ENCODE measurements at regions not wholly inside any gene's neighbourhood (a gene's known extent, or its start where the extent isn't known, plus 50 kb on each side); places are given as distances from the start of the nearest gene placed in this dataset.

GRCh38 chr6:125524356-125524755 is 222.6 kb upstream of the HDDC2 start:
- Histone ChIP-seq H2AK5ac (ENCODE audit: low read depth, low read length) (no peak overlapping the region), H2BK20ac (ENCODE audit: low read depth, low read length) (no peak overlapping the region), H3K27ac (ENCODE audit: insufficient read depth, low read length) (no peak overlapping the region), H4K20me1 (ENCODE audit: insufficient read depth, low read length) (no peaks in the 10 kb centered on the region), H3K4me3 (ENCODE audit: insufficient read depth, low read depth, low read length) (no peak overlapping the region), H2BK5ac (ENCODE audit: low read depth, low read length, poor library complexity, severe bottlenecking) (no peak overlapping the region), H3K79me1 (ENCODE audit: low read depth in 1 of 2, low read length in 2 of 2) (no peaks in the 10 kb centered on the region), H3K9ac (ENCODE audit: low read depth, low read length) (no peak overlapping the region), H3K4ac (ENCODE audit: low read depth, low read length) (no peak overlapping the region), H2AK9ac (replicated peaks; ENCODE audit: low read depth, low read length, poor library complexity) (no peak overlapping the region), H3K23ac (ENCODE audit: low read depth, low read length) (no peak overlapping the region), H4K8ac (ENCODE audit: low read depth in 2 of 2, low read length in 2 of 2) (no peak overlapping the region), H3K27me3 (ENCODE audit: control insufficient read depth, insufficient read depth, low read length) (peaks cover 1% of the 10 kb centered on the region; the same call in 1 of the 2 replicates), H2BK15ac (ENCODE audit: low read depth, low read length) (no peak overlapping the region), H3K14ac (replicated peaks; ENCODE audit: low read depth, low read length) (no peak overlapping the region), H2BK120ac (ENCODE audit: low read depth, low read length) (no peak overlapping the region), H3K36me3 (ENCODE audit: control insufficient read depth, insufficient read depth, low read length) (no peaks in the 10 kb centered on the region), H3K18ac (ENCODE audit: low read depth, low read length) (no peak overlapping the region), H3K4me1 (ENCODE audit: control insufficient read depth, insufficient read depth, low read length) (no peaks in the 10 kb centered on the region), H4K5ac (ENCODE audit: low read depth, low read length) (no peak overlapping the region), H3K9me3 (ENCODE audit: control insufficient read depth, insufficient read depth, low read length) (no peaks in the 10 kb centered on the region), H3K4me2 (ENCODE audit: low read depth, low read length) (no peak overlapping the region), H4K91ac (ENCODE audit: insufficient read depth, low read depth, low read length) (no peak overlapping the region), H3K9me1 (ENCODE audit: insufficient read depth, low read length) (no peaks in the 10 kb centered on the region), H3K56ac (ENCODE audit: extremely low read depth, insufficient read depth, low read length) (no peak overlapping the region), H2AFZ (replicated peaks; ENCODE audit: low read length, poor library complexity) (no peak overlapping the region)
- in situ Hi-C loops (cut with MboI; ENCODE audit: low sequenced_read_pairs) (no loop called here), intact Hi-C loops (cut with micrococcal nuclease) (no loop called here), dilution Hi-C loops (cut with HindIII; ENCODE audit: low sequenced_read_pairs, unreplicated experiment) (no loop called here)
- BruUV-seq (replicated peaks): no TSS peak
- ChIA-PET CTCF (no interaction called here), POLR2A (ENCODE audit: unreplicated experiment) (no interaction called here)
- no peak for ATAC-seq (ENCODE audit: low read depth)
- TF ChIP-seq CEBPB (IDR thresholded peaks at IDR 0.05; ENCODE audit: low read depth, low read length) (no peak), ELK1 (IDR thresholded peaks at IDR 0.05; ENCODE audit: borderline replicate concordance, low read depth, low read length) (no peak), MAZ (IDR thresholded peaks at IDR 0.05; ENCODE audit: borderline replicate concordance, low read depth, low read length) (no peak), USF2 (IDR thresholded peaks at IDR 0.05; ENCODE audit: low read depth, low read length) (no peak), FOS (IDR thresholded peaks at IDR 0.05; ENCODE audit: low read depth, low read length) (no peak), MXI1 (IDR thresholded peaks at IDR 0.05; ENCODE audit: borderline replicate concordance, low read depth, low read length) (no peak), CHD1 (IDR thresholded peaks at IDR 0.05; ENCODE audit: low read depth, low read length) (no peak), RFX5 (IDR thresholded peaks at IDR 0.05; ENCODE audit: low read depth, low read length) (no peak), NFE2L2 (IDR thresholded peaks at IDR 0.05; ENCODE audit: low read depth, low read length) (no peak), POLR2A (IDR thresholded peaks at IDR 0.05; ENCODE audit: low read depth, low read length) (no peak), RAD21 (IDR thresholded peaks at IDR 0.05; ENCODE audit: low read length) (no peak), RCOR1 (IDR thresholded peaks at IDR 0.05; ENCODE audit: insufficient replicate concordance, low read length) (no peak), CTCF (conservative IDR thresholded peaks at IDR 0.05; ENCODE audit: low read depth, low read length) (no peak), MAFK (IDR thresholded peaks at IDR 0.05; ENCODE audit: low read depth, low read length) (no peak), SMC3 (IDR thresholded peaks at IDR 0.05; ENCODE audit: low read depth, low read length) (no peak), BHLHE40 (IDR thresholded peaks at IDR 0.05; ENCODE audit: low read depth, low read length) (no peak)
- WGBS, 2 experiments (ENCODE audit: extremely low coverage in 2 of 2, insufficient read length in 1 of 2): no CpG with 5 or more reads among the region's 2 CpGs
- DNase-seq: no peak
